DND-41 (cell line): ENCODE measurements at regions not wholly inside any gene's neighbourhood (a gene's known extent, or its start where the extent isn't known, plus 50 kb on each side); places are given as distances from the start of the nearest gene placed in this dataset.

ENCODE experiments used
- ATAC-seq: fragments of 200-7000 bp; cut with Tn5 transposase; 3 replicates; pipeline ENCODE4 v1.9.1; 2021; ENCODE audit warnings: low read depth; ENCODE audit not compliant: insufficient read depth
- DNase-seq: peaks from one replicate; pipeline ENCODE4 v3.0.0-alpha.2; 2020
- H2AFZ ChIP-seq: 2 replicates; pipeline ENCODE4 v1.6.0; 2012; ENCODE audit warnings: low read depth, low read length
- H3K27ac ChIP-seq: 2 replicates; pipeline ENCODE4 v1.5.1; 2012; ENCODE audit warnings: low read length, inconsistent platforms
- H3K27me3 ChIP-seq: fragments of 200-600 bp; sonication (generic); 2 replicates; pipeline ENCODE4 v1.6.0; 2012; ENCODE audit warnings: low read length, mild to moderate bottlenecking, inconsistent platforms; ENCODE audit not compliant: insufficient read depth, poor library complexity
- H3K36me3 ChIP-seq: 2 replicates; pipeline ENCODE4 v1.5.1; 2012; ENCODE audit warnings: low read length, inconsistent platforms; ENCODE audit not compliant: insufficient read depth
- H3K4me1 ChIP-seq: 2 replicates; pipeline ENCODE4 v1.5.1; 2012; ENCODE audit warnings: mild to moderate bottlenecking, low read length; ENCODE audit not compliant: insufficient read depth
- H3K4me2 ChIP-seq: 2 replicates; pipeline ENCODE4 v1.6.0; 2012; ENCODE audit warnings: mild to moderate bottlenecking, moderate library complexity, low read length, inconsistent platforms; ENCODE audit not compliant: insufficient read depth
- H3K4me3 ChIP-seq, 2 experiments: fragments of 200-600 bp in 1 of 2; shearing (Covaris generic) in 1 of 2; 2 replicates each; pipeline ENCODE4 v1.5.1; 2012 to 2016; ENCODE audit warnings: inconsistent platforms in 2 of 2, low read length in 2 of 2, mild to moderate bottlenecking in 2 of 2, low read depth in 1 of 2, moderate library complexity in 1 of 2
- H3K79me2 ChIP-seq: 2 replicates; pipeline ENCODE4 v1.6.0; 2012; ENCODE audit warnings: low read length, inconsistent platforms; ENCODE audit not compliant: insufficient read depth
- H3K9ac ChIP-seq: 2 replicates; pipeline ENCODE4 v1.6.0; 2012; ENCODE audit warnings: low read depth, mild to moderate bottlenecking, inconsistent platforms, low read length, moderate library complexity
- H3K9me3 ChIP-seq: 2 replicates; pipeline ENCODE4 v1.5.1; 2012; ENCODE audit warnings: low read length, moderate library complexity, mild to moderate bottlenecking, inconsistent platforms; ENCODE audit not compliant: insufficient read depth, severe bottlenecking
- H4K20me1 ChIP-seq: 2 replicates; pipeline ENCODE4 v1.6.0; 2012; ENCODE audit warnings: low read length; ENCODE audit not compliant: insufficient read depth
- EZH2 ChIP-seq: IDR thresholded peaks from 3 replicates; pipeline ENCODE4 v1.6.1; 2012; ENCODE audit warnings: borderline replicate concordance, low read depth, mild to moderate bottlenecking, moderate library complexity, low read length, inconsistent platforms; ENCODE audit not compliant: severe bottlenecking
- TF ChIP-seq, protein P1 (sequence below): IDR thresholded peaks from 2 replicates; pipeline ENCODE4 v1.5.1; 2012; ENCODE audit warnings: borderline replicate concordance, low read length, moderate library complexity, mild to moderate bottlenecking; ENCODE audit not compliant: poor library complexity, severe bottlenecking; ENCODE audit errors: extremely low read depth

DNA sequence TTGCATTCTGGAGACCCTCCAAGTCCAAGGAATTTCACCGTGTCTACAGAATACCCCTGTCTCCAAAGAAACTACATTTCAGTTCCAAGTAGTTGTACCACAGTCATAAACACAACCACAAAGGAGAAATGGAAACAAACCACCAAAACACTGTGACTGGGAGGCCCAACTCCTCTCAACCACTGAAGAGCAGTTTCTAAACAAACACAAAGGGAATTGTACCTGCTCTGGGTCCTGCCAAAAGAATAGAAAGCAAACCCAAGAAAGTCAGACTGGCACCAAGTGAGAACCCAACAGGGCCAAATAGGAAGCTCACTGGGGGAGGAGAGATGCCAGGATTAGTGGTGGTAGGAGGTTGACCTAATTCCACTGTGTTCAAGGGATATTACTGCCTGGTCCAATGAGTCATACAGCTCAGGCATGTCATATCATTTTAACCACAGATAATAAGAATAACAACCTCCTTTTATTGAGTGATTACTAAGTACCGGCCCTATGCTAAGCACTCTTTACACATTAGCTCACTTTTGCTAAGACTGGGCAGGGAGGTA lies 123.9 kb upstream of the PPP2R5A start:
- Histone ChIP-seq H3K36me3 (peaks cover 7% of the 10 kb centered on the region; the same call in 1 of the 2 replicates), H3K9me3 (no peaks in the 10 kb centered on the region), H3K9ac (no peak overlapping the region), H3K27ac (no peak overlapping the region), H3K4me3 (no peak overlapping the region), H2AFZ (no peak overlapping the region), H3K4me1 (peaks cover 25% of the 10 kb centered on the region), H3K79me2 (no peaks in the 10 kb centered on the region), H3K27me3 (no peaks in the 10 kb centered on the region), H4K20me1 (peaks cover 3% of the 10 kb centered on the region; the same call in 1 of the 2 replicates), H3K4me2 (no peak overlapping the region)
- DNase-seq (no peak), ATAC-seq (peak; percentile 27; the same call in 1 of the 3 replicates)
- no peak for TF ChIP-seq EZH2
- TF ChIP-seq, protein P1, sequence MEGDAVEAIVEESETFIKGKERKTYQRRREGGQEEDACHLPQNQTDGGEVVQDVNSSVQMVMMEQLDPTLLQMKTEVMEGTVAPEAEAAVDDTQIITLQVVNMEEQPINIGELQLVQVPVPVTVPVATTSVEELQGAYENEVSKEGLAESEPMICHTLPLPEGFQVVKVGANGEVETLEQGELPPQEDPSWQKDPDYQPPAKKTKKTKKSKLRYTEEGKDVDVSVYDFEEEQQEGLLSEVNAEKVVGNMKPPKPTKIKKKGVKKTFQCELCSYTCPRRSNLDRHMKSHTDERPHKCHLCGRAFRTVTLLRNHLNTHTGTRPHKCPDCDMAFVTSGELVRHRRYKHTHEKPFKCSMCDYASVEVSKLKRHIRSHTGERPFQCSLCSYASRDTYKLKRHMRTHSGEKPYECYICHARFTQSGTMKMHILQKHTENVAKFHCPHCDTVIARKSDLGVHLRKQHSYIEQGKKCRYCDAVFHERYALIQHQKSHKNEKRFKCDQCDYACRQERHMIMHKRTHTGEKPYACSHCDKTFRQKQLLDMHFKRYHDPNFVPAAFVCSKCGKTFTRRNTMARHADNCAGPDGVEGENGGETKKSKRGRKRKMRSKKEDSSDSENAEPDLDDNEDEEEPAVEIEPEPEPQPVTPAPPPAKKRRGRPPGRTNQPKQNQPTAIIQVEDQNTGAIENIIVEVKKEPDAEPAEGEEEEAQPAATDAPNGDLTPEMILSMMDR = no peak

DNA sequence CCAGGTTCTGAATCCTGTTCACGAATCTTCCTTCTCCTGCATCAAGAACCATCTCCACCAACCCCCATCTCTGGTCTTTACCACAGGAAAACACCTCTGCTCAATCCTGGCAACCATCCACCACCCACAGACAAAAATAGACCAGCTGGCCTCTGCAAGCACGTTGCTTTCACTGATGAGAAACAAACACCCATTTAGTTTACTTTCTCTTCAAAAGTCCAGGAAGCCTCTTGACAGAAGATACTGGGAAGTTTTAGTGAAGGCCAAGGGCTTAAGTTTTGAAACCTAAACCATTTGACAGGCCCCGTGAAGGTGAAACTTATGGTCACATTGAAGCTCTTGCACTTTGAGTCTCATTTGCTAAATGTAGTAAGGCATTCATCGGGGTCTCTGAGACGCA lies 122.6 kb upstream of the PPP2R5A start:
- peak; percentile 67 for ATAC-seq
- peak; percentile 69 for DNase-seq
- H4K20me1 ChIP-seq = peaks cover 3% of the 10 kb centered on the region; the same call in 1 of the 2 replicates
- H3K9ac ChIP-seq = no peak overlapping the region
- no peak overlapping the region for H3K4me3 ChIP-seq
- H3K9me3 ChIP-seq = no peaks in the 10 kb centered on the region
- H3K79me2 ChIP-seq = no peaks in the 10 kb centered on the region
- no peaks in the 10 kb centered on the region for H3K27me3 ChIP-seq
- H3K4me2 ChIP-seq = no peak overlapping the region
- H3K36me3 ChIP-seq = peaks cover 7% of the 10 kb centered on the region; the same call in 1 of the 2 replicates
- no peak overlapping the region for H2AFZ ChIP-seq
- no peak overlapping the region for H3K27ac ChIP-seq
- no peak for TF ChIP-seq EZH2
- TF ChIP-seq, protein P1 = no peak
- H3K4me1 ChIP-seq = peaks cover 25% of the 10 kb centered on the region

DNA sequence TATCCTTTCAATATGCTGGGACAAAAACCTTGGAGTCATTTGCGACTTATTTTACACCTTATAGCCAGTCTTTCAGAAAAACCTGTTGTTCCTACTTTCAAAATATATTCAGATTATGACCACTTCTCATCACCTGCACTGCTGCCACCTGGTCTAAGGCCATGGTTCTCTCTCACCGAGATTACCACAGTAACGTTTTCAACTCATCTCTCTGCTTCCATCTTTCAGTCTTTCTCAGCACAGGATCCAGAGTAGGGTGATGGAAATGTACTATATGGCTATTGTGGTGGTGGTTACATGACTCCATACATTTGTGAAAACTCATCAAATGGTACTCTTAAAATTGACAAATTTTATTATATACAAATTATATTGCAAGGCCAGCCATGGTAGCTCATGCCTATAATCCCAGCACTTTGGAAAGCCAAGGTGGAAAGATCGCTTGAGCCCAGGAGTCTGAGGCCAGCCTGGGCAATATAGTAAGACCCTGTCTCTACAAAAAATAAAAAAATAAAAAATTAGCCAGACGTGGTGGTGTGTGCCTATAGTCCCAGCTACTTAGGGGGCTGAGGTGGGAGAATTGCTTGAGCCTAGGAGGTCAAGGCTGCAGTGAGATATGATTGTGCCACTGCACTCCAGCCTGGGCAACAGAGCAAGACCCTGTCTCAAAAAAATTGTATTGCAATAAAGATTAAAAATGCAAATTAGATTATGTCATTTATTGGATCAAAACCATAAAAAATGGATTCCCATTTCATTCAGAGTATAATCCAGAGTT lies 120.9 kb upstream of the PPP2R5A start:
- H3K9ac ChIP-seq = no peak overlapping the region
- no peaks in the 10 kb centered on the region for H3K79me2 ChIP-seq
- H4K20me1 ChIP-seq = peaks cover 3% of the 10 kb centered on the region; the same call in 1 of the 2 replicates
- no peak for TF ChIP-seq EZH2
- TF ChIP-seq, protein P1 = no peak
- H3K27ac ChIP-seq = no peak overlapping the region
- no peaks in the 10 kb centered on the region for H3K9me3 ChIP-seq
- no peak overlapping the region for H2AFZ ChIP-seq
- DNase-seq (no peak), ATAC-seq (no peak)
- H3K4me2 ChIP-seq = no peak overlapping the region
- H3K4me3 ChIP-seq = no peak overlapping the region
- H3K27me3 ChIP-seq = no peaks in the 10 kb centered on the region
- peaks cover 18% of the 10 kb centered on the region for H3K4me1 ChIP-seq
- peaks cover 2% of the 10 kb centered on the region; the same call in 1 of the 2 replicates for H3K36me3 ChIP-seq
